Skeletal muscle cell (primary cell): ENCODE measurements at regions not wholly inside any gene's neighbourhood (a gene's known extent, or its start where the extent isn't known, plus 50 kb on each side); places are given as distances from the start of the nearest gene placed in this dataset.

Source experiments
- DNase-seq: peaks from one replicate; pipeline ENCODE4 v3.0.0-alpha.2; 2010; ENCODE audit warnings: low read depth
- H3K4me3 ChIP-seq: 2 replicates; pipeline ENCODE4 v1.5.1; 2011; ENCODE audit warnings: low read depth, mild to moderate bottlenecking, control low read depth, low read length, moderate library complexity

DNA sequence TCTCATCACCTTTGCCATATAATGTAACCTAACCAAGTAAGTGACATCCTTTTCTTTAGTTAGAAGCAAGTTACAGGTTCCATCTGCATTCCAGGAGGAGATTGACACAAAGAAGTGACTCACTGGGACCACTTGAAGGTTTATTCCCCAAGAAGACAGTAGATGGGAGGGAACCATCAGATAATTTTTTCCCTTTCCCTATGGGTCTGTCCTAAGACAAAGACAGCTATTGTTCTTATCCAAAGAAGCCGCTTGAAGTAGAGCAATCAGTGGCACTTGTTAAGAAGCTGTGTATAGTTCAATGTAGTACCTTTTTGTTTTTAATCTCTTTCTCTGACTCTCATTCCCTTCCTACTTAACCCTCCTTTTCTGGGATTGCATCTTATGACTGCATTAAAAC, 139.9 kb upstream of the B3GALT2 start:
- no peak overlapping the region for H3K4me3 ChIP-seq
- no peak for DNase-seq

DNA sequence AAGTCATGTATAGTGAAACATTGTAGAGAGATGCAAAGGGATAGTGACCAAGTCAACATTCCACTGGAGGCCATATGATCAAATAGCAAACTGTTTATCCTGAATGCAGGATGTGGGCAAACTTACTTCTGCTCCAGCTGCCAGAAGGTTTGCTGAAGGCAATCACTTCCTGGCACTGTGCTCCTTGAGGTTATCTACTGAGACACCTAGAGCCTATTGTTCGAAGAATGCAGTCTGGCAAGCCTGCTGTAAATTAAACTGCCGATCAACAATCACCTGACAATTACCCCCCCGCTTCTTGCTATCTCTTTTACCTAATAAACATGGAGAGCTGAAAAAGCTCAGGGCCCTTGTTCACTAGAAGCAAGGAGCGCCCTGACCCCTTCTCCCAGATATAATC, 139.4 kb upstream of the B3GALT2 start:
- DNase-seq, result no peak
- no peak overlapping the region for H3K4me3 ChIP-seq

DNA sequence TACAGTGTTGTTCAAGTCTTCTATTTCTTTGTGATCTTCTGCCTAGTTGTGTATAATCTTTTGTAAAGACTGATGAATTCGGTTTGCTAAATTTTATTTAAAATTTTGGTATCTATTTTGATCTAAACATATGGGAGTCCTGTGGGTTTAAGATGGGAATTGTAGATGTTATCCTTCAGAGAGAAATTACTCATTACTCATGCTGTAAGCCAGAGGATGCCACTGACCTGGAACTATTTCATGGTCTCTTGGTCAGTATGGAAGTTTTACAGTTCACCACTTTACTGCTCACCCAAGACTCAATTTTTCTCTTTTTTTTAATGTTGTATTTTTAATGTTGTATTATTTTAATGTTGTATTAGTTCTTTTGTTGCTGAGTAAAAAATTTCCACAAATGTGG, 138.6 kb upstream of the B3GALT2 start:
- no peak overlapping the region for H3K4me3 ChIP-seq
- no peak for DNase-seq

DNA sequence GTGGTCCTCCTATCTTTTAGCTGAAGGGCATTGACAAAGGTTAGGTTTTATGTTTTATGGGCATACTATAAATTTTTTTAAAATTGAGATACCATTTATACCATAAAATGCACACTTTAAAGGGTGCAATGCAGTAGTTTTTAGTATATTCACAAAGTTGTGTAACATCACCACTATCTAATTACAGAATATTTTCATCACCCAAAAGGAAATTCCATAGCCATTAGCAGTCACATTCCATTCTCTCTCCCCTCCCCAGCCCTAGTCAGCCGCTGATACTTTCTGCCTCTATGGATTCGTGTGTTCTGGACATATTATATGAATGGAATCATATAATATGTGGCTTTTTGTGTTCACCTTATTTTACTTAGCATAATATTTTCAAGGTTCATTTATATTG, 135.8 kb upstream of the B3GALT2 start:
- no peak overlapping the region for H3K4me3 ChIP-seq
- DNase-seq, result peak; percentile 51

DNA sequence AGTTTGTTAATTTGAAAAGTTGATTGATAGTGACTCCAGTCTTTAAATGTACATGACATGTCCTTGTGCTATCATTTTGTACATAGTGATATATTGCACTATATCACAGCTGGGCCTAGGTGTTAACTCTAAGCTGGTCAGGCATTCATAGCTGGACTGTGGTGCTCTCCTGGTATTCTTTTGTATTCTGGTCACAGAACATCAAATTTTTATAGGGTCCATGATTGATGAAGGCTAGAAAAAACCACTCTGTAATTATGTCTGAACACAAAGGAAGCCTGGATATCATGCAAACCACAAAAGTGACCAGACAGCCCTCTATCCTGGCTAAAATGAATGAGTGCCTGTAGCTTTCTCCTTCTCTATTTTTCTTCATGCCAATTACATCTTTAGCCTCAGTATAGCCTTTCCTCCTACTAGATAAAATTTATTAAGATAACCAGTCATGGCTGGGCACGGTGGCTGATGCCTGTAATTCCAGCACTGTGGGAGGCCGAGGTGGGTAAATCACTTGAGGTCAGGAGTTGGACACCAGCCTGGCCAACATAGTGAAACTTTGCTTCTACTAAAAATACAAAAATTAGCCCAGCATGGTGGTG, 134.9 kb upstream of the B3GALT2 start:
- H3K4me3 ChIP-seq, result no peak overlapping the region
- no peak for DNase-seq

DNA sequence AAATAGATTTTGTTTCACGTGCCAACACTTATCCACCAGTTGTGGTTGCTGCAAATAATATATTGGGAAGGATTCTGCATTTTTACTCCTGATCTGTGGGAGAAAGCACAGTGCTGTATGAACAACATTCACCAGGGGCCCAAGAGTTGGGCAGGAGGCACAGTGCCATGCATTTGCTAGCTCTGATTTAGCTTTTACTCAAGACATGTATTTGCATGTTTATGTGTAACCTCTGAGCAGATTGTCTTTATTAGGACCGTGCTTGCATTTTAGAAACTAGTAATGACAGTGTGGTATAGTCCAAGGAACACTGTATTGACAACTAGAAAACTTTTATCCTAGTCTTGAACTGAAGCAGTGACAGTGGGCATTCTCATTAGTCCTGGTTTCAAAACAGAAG, 133.9 kb upstream of the B3GALT2 start:
- no peak overlapping the region for H3K4me3 ChIP-seq
- DNase-seq, result no peak

DNA sequence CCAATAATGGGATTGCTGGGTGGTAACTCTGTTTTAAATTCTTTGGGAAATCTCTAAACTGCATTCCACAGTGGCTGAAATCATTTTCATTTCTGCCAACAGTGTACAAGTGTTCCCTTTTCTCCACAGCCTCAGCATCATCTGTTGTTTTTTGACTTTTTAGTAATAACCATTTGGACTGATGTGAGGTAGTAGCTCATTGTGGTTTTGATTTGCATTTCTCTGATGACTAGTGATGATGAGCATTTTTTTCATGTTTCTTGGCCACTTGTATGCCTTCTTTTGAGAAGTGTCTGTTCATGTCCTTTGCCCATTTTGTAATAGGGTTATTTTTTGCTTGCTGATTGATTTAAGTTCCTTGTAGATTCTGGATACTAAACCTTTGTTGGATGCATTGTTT, 131.9 kb upstream of the B3GALT2 start:
- no peak overlapping the region for H3K4me3 ChIP-seq
- DNase-seq, result no peak

DNA sequence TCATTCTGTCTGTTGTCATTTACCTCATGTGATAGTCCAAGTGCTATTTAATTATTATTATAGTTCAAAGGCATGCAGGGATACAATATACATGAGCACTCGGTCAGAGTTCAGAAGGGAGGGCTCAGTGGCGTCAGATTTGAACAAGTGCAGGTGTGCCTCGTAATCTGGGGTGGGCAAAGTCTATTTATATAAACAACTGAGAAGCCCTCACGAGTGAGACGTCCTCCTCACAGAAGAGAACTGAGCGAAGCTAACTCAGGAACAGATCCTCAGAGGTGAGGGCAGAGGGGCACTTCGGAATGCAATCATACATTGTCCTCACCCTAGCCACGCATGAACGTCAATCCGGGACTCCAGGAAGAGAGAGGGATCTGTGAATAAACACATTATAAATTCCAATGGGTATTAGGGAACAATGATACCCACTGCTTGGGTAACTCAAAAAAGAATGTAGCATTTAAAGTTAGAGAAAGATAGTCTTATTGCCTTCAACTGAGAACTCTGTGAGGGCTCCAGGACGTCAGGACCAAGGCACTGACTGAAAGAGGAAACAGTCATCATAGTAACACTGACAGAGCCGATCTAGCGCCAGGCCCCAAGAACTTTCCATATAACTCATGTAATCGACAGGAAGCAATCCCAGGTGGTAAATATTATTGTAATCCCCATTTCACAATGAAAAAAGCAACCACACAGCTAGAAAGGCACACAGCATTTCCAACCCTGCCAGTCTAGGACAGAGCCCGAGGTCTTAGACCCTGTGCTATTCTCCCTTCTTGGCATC, 127.1 kb upstream of the B3GALT2 start:
- DNase-seq, result no peak

DNA sequence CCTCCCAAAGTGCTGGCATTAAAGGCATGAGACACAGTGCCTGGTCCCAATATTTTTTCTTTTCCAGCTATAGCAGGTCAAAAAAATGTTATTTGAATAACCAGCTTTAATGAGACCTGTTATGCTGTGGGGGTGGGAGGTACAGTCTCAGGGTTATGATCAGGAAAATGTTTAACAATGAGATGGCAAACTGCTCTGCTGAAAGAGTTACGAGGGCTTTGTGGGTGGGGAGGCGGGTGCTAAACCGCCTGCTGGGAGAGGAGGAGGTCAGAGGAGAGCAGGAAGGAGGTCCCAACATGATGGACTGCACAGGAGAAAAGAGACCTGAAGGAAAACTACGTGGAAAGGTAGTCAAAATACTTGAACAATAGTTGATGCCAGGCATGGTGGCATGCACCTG, 126.0 kb upstream of the B3GALT2 start:
- no peak overlapping the region for H3K4me3 ChIP-seq
- no peak for DNase-seq

More for the DNA sequence above, 127.1 kb upstream of the B3GALT2 start:
- no peak overlapping the region for H3K4me3 ChIP-seq

DNA sequence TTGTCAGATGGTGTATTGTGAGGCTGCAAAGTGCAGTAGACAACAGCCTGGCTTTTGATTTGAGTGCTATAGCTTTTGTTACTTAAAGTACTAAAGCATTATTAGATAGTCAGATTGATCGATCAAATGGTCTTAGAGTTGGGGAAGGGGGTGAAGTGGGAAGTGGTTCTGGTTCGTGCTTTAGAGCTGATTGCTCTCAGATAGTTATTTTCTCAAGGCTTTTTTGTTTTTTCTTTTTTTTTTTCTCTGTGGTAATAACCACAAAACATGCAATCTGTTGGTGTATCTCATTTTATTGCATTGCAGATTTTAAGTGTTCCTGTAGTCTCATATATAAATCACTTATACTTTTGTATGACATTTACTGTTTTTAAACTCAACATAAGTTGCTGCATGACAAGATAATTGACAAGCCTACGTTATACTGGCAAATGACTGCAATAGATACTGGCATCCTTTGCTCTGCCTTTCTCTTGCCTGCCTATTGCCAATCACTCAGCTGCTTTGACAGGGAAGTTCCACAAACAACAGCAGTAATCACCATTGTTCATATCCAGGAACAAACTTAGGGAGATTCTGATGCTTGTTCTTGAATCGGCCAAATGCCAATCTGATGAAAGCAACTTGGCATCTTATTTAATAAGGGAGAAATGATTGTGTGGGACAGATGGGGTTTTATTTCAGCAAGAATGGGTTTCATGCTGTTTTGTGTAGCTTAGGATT, 125.0 kb upstream of the B3GALT2 start:
- no peak overlapping the region for H3K4me3 ChIP-seq
- no peak for DNase-seq

DNA sequence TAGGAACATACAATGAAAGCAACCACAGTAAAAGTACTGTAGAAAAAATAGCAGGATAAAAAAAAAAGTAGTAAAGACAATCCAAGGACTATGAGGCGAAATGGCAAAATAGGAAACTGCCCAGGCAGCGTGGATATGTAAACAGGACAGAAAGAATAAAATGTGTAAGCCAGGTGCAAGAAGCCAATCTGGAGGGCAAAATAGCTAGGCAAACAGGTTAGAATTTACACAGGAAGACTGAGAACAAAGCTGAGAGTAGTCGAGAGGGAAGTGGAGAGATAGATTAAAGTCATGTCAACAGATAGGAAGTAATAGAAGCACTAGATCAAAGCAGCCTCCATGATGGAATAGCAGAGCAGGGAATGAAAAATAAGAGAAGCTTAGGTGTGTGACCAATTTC, 124.2 kb upstream of the B3GALT2 start:
- no peak for DNase-seq

DNA sequence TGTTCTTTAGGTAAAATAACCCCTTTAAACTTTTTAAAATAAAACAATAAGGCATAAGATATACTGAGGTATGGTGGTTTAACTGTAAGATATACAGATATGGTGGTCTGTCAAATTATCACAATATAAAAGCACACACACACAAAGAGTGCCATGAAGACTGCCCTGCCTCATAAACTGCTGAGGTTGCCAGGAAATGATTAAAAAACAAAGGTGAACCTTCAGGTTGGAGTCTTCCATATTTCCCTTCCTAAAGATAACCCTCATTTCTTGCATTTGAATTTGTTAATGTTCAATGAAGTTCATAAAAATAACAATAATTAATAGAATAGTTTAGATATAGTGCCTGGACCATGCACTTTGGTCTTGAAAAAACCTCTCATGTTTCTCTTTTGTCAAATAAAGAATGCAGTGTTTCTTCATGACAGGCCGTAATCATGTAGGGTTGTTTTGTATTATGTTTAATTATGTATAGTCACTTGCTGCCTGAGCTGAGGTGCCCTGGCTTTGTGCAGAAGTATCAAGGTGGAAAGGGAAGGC, 123.6 kb upstream of the B3GALT2 start:
- no peak for DNase-seq
- H3K4me3 ChIP-seq, result no peak overlapping the region

More for the DNA sequence above, 124.2 kb upstream of the B3GALT2 start:
- H3K4me3 ChIP-seq, result no peak overlapping the region

DNA sequence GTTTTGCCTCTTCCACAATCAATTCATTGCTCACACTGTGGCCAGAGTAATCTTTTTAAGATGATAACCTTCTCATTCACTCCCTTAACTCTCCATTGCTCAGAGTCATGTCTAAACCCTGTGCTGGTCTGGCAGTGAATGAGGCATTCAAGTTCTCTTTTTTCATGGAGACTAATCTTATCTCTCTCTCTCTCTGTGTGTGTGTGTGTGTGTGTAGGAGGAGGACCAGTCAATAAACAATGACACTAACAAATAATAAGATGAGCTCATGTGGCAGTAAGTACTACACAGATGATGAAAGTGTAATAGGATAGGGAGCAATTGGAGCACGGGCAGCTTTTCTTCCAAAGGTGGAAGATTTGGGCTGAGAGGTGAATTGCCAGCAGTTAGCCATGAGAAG, 122.0 kb upstream of the B3GALT2 start:
- DNase-seq, result no peak
- H3K4me3 ChIP-seq, result no peak overlapping the region

DNA sequence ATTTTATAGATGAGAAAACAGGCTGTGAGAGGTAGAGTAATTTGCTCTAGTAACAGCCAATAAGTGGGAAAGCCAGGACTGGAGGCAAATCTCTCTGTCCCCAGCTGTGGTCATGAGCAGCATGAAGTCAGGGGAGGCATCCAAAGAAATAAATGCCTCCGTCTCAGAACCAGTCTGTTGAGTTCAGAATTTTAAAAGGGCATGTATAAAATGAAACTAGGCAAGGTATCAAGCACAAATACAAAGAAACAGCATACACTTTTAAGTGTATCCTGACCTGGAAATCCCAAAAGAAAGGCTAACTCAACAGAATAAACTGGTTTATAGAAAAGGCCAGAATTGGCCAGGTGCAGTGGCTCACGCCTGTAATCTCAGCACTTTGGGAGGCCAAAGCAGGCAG, 120.0 kb upstream of the B3GALT2 start:
- no peak for DNase-seq
- no peak overlapping the region for H3K4me3 ChIP-seq
